Bronchial epithelial cell (primary cell): ENCODE measurements at regions not wholly inside any gene's neighbourhood (a gene's known extent, or its start where the extent isn't known, plus 50 kb on each side); places are given as distances from the start of the nearest gene placed in this dataset.

ENCODE experiments used
- DNase-seq: peaks from one replicate; pipeline ENCODE4 v3.0.0-alpha.2; 2010; ENCODE audit warnings: low read depth
- FAIRE-seq: peaks from 2 replicates; lab custom pipeline; 2011; peaks lifted over from hg19 to GRCh38; lab: Jason Lieb, UNC
- H3K27me3 ChIP-seq: 2 replicates; pipeline ENCODE4 v1.5.1; 2011; ENCODE audit warnings: low read length; ENCODE audit not compliant: control insufficient read depth, insufficient read depth
- H3K36me3 ChIP-seq: 2 replicates; pipeline ENCODE4 v1.5.1; 2011; ENCODE audit warnings: low read length; ENCODE audit not compliant: control insufficient read depth, insufficient read depth
- H3K4me3 ChIP-seq: 2 replicates; pipeline ENCODE4 v1.5.1; 2011; ENCODE audit warnings: mild to moderate bottlenecking, low read depth, low read length, control low read depth
- CTCF ChIP-seq: IDR thresholded peaks from 2 replicates; pipeline ENCODE4 v1.5.1; 2011; ENCODE audit warnings: mild to moderate bottlenecking, moderate library complexity, low read length, control low read depth, inconsistent platforms; ENCODE audit not compliant: insufficient read depth, severe bottlenecking

- DNase-seq (no peak), FAIRE-seq (no peak)
- TF ChIP-seq CTCF: no peak
- Histone ChIP-seq H3K4me3 (no peak overlapping the region), H3K27me3 (no peaks in the 10 kb centered on the region), H3K36me3 (no peaks in the 10 kb centered on the region)
Observed at GRCh38 chr11:42800041-42800440, 511.8 kb upstream of the API5 start.

- no peak for TF ChIP-seq CTCF
- Histone ChIP-seq H3K27me3 (no peaks in the 10 kb centered on the region), H3K36me3 (no peaks in the 10 kb centered on the region), H3K4me3 (no peak overlapping the region)
- DNase-seq: no peak
- FAIRE-seq: no peak
Observed at GRCh38 chr11:42802201-42802899, 509.4 kb upstream of the API5 start.

GRCh38 chr11:42806191-42806590 is 505.6 kb upstream of the API5 start:
- TF ChIP-seq CTCF: no peak
- H3K4me3 ChIP-seq: no peak overlapping the region
- H3K27me3 ChIP-seq: no peaks in the 10 kb centered on the region
- H3K36me3 ChIP-seq: no peaks in the 10 kb centered on the region
- no peak for DNase-seq
- FAIRE-seq: no peak

GRCh38 chr11:42812361-42812760 is 499.4 kb upstream of the API5 start:
- no peaks in the 10 kb centered on the region for H3K27me3 ChIP-seq
- no peaks in the 10 kb centered on the region for H3K36me3 ChIP-seq
- FAIRE-seq (no peak), DNase-seq (no peak)
- TF ChIP-seq CTCF: no peak
- H3K4me3 ChIP-seq: no peak overlapping the region

- TF ChIP-seq CTCF: no peak
- Histone ChIP-seq H3K4me3 (no peak overlapping the region), H3K27me3 (no peaks in the 10 kb centered on the region), H3K36me3 (no peaks in the 10 kb centered on the region)
- FAIRE-seq: no peak
- no peak for DNase-seq
Observed at GRCh38 chr11:42812960-42813359, 498.8 kb upstream of the API5 start.

GRCh38 chr11:42816471-42816870 is 495.3 kb upstream of the API5 start:
- no peak for TF ChIP-seq CTCF
- no peaks in the 10 kb centered on the region for H3K36me3 ChIP-seq
- H3K4me3 ChIP-seq: no peak overlapping the region
- DNase-seq: no peak
- no peak for FAIRE-seq
- no peaks in the 10 kb centered on the region for H3K27me3 ChIP-seq
